NCI-H526 treated with DMSO at 0.1 percent for 48 hours (cell line): ENCODE measurements at regions not wholly inside any gene's neighbourhood (a gene's known extent, or its start where the extent isn't known, plus 50 kb on each side); places are given as distances from the start of the nearest gene placed in this dataset.

Experiments used
- DNase-seq: peaks from one replicate; lab custom pipeline; 2025; lab: John Stamatoyannopoulos, UW

GRCh38 chr4:11264841-11265240 lies 163.9 kb downstream of the HS3ST1 start:
- no peak for DNase-seq

GRCh38 chr4:11264346-11264745 lies 164.3 kb downstream of the HS3ST1 start:
- DNase-seq: no peak

GRCh38 chr4:11263208-11263607 lies 165.5 kb downstream of the HS3ST1 start:
- no peak for DNase-seq

- no peak for DNase-seq
These were observed 167.4 kb downstream of the HS3ST1 start for GRCh38 chr4:11261066-11261850.

GRCh38 chr4:11259837-11260236 lies 168.9 kb downstream of the HS3ST1 start:
- DNase-seq: no peak

- no peak for DNase-seq
These were observed 176.5 kb downstream of the HS3ST1 start for GRCh38 chr4:11252149-11252548.

- DNase-seq: no peak
These were observed 178.2 kb downstream of the HS3ST1 start for GRCh38 chr4:11250510-11250909.

- DNase-seq: no peak
These were observed 196.7 kb downstream of the HS3ST1 start for GRCh38 chr4:11232015-11232414.

- DNase-seq: peak; percentile 37
These were observed 197.8 kb downstream of the HS3ST1 start for GRCh38 chr4:11230866-11231265.

GRCh38 chr4:11228530-11228929 lies 200.2 kb downstream of the HS3ST1 start:
- DNase-seq: peak; percentile 42

GRCh38 chr4:11223311-11223710 lies 205.4 kb downstream of the HS3ST1 start:
- no peak for DNase-seq

GRCh38 chr4:11218692-11219091 lies 210.0 kb downstream of the HS3ST1 start:
- no peak for DNase-seq

GRCh38 chr4:11216520-11216919 lies 212.2 kb downstream of the HS3ST1 start:
- no peak for DNase-seq

GRCh38 chr4:11214281-11214680 lies 214.4 kb downstream of the HS3ST1 start:
- peak; percentile 11 for DNase-seq

GRCh38 chr4:11209826-11210225 lies 218.9 kb downstream of the HS3ST1 start:
- no peak for DNase-seq

GRCh38 chr4:11201256-11201655 lies 227.4 kb downstream of the HS3ST1 start:
- no peak for DNase-seq

GRCh38 chr4:11198516-11199305 lies 230.0 kb downstream of the HS3ST1 start:
- DNase-seq: no peak

- no peak for DNase-seq
These were observed 230.9 kb downstream of the HS3ST1 start for GRCh38 chr4:11197631-11198341.

GRCh38 chr4:11196927-11197522 lies 231.7 kb downstream of the HS3ST1 start:
- no peak for DNase-seq

- DNase-seq: no peak
These were observed 234.3 kb downstream of the HS3ST1 start for GRCh38 chr4:11194431-11194830.

GRCh38 chr4:11189756-11190155 lies 238.9 kb downstream of the HS3ST1 start:
- DNase-seq: no peak

GRCh38 chr4:11183356-11183740 lies 245.3 kb downstream of the HS3ST1 start:
- no peak for DNase-seq
